Heart left ventricle (tissue), 16 donors: ENCODE measurements at regions not wholly inside any gene's neighbourhood (a gene's known extent, or its start where the extent isn't known, plus 50 kb on each side); places are given as distances from the start of the nearest gene placed in this dataset.

ENCODE experiments used
- ATAC-seq, 4 donors: fragments of 200-7000 bp; cut with Tn5 transposase; one replicate each; pipeline ENCODE4 v1.9.1; 2020 to 2022; ENCODE audit warnings: moderate library complexity in 4 of 4, mild to moderate bottlenecking in 3 of 4, moderate number of reproducible peaks in 1 of 4
- DNase-seq, 5 donors: peaks; one replicate each; pipeline ENCODE4 v3.0.0-alpha.2; 2020
- H3K27ac ChIP-seq, 12 donors: fragments of 200-600 bp; sonication (generic) in 4 of 12; one replicate each; pipeline versions ENCODE4 v1.5.0 to v1.8.0; 2016 to 2022; ENCODE audit warnings: mild to moderate bottlenecking in 2 of 12
- H3K27me3 ChIP-seq, 9 donors: fragments of 200-600 bp; sonication (generic) in 2 of 9; one replicate each; pipeline versions ENCODE4 v1.5.1 to v1.8.0; 2016 to 2022; ENCODE audit warnings: mild to moderate bottlenecking in 3 of 9
- H3K36me3 ChIP-seq, 9 donors: fragments of 200-600 bp; sonication (generic) in 2 of 9; one replicate each; pipeline versions ENCODE4 v1.5.0 to v1.8.0; 2018 to 2022; ENCODE audit warnings: mild to moderate bottlenecking in 2 of 9
- H3K4me1 ChIP-seq, 12 donors: fragments of 200-600 bp; sonication (generic) in 4 of 12; one replicate each; pipeline versions ENCODE4 v1.5.0 to v1.8.0; 2016 to 2022; ENCODE audit warnings: mild to moderate bottlenecking in 3 of 12
- H3K4me3 ChIP-seq, 12 donors: fragments of 200-600 bp; sonication (generic) in 4 of 12; one replicate each; pipeline versions ENCODE4 v1.5.0 to v1.8.0; 2017 to 2022; ENCODE audit warnings: mild to moderate bottlenecking in 9 of 12, moderate library complexity in 4 of 12
- H3K9me3 ChIP-seq, 12 donors: fragments of 200-600 bp; sonication (generic) in 4 of 12; one replicate each; pipeline versions ENCODE4 v1.5.0 to v1.8.0; 2016 to 2022; ENCODE audit warnings: mild to moderate bottlenecking in 1 of 12
- CTCF ChIP-seq, 12 donors: fragments of 200-600 bp; sonication (generic) in 4 of 12; IDR thresholded peaks; one replicate each; pipeline versions ENCODE4 v1.5.0 to v1.8.0; 2018 to 2022; ENCODE audit warnings: antibody characterized with exemption in 12 of 12, mild to moderate bottlenecking in 5 of 12
- POLR2A ChIP-seq, 2 donors: fragments of 450-650 bp; IDR thresholded peaks; one replicate each; pipeline ENCODE4 v1.6.1; 2017; ENCODE audit warnings: antibody characterized with exemption in 2 of 2, mild to moderate bottlenecking in 2 of 2, moderate library complexity in 2 of 2
- WGBS, 4 donors: extraction: QIAGEN DNeasy Blood & Tissue Kit in 2 of 4; methylation state at CpG; one replicate each; pipeline versions ENCODE4 v1.1.5 to v1.1.7; 2013 to 2018; 5-methylcytosine and 5-hydroxymethylcytosine counted together
- intact Hi-C, 10 donors: fragments of 100-400 bp; cut with DNase I; formaldehyde crosslinking; loops; one replicate each; pipeline versions ENCODE4 v1.11.1 to v1.14.2; 2022
- donor health status: ischemic (EF 13 %, LVEDD 7.1; RV severe dilation, severe dysfunction).
- donor health status: healthy with polysubstance abuse.
- donor health status: DM: no; HTN: yes; CAD: no.
- donor health status: DM: no; HTN: no; CAD: no.
- donor health status: ischemic (EF 25% LVEDD 6.9; RV normal size, moderate dysfunction).
- donor health status: ischemic (EF 25% LVEDD 5.7; RV mildly dilated, moderate dysfunction).
- donor health status: healthy.
- donor health status: DM: yes; HTN: yes; CAD: no.
- donor health status: ischemic (EF 35%, LVEDD 5.7; RV mildly dilated, moderate dysfunction).
- donor health status: nonischemic (EF 11% LVEDD 7.7; RV severe dilation, severe dysfunction).
- donor health status: DM: yes; HTN: yes; CAD: no.
- donor health status: PGD.
- donor health status: ischemic (EF 29% LVEDD 5.4; RV normal size, mild dysfunction).
- donor health status: nonischemic (EF 23%, LVEDD 6.1; RV moderate dilation, normal function).

- intact Hi-C loops, result no loop called here
- H3K27ac ChIP-seq, result no peak overlapping the region
Measured at GRCh38 chr5:98497418-98497817, 276.0 kb upstream of the RGMB start.

GRCh38 chr5:98498028-98498427, 275.4 kb upstream of the RGMB start:
- intact Hi-C loops, result no loop called here
- DNase-seq (no peak), ATAC-seq (no peak)
- H3K9me3 ChIP-seq, result peaks cover 0 to 10% (median 0%) of the 10 kb centered on the region in 12 donors
- H3K36me3 ChIP-seq, result no peaks in the 10 kb centered on the region
- no peak for TF ChIP-seq POLR2A (IDR thresholded peaks at IDR 0.05)
- TF ChIP-seq CTCF (IDR thresholded peaks at IDR 0.05), result no peak
- no peaks in the 10 kb centered on the region for H3K27me3 ChIP-seq
- no peaks in the 10 kb centered on the region for H3K4me1 ChIP-seq
- 69 to 77% (median 75%) methylated on average over 2 of the region's 2 CpGs for WGBS, 4 donors
- no peak overlapping the region for H3K27ac ChIP-seq
- H3K4me3 ChIP-seq, result no peak overlapping the region

More at GRCh38 chr5:98497418-98497817, 276.0 kb upstream of the RGMB start:
- TF ChIP-seq POLR2A (IDR thresholded peaks at IDR 0.05) (no peak), CTCF (IDR thresholded peaks at IDR 0.05) (no peak)
- Histone ChIP-seq H3K36me3 (no peaks in the 10 kb centered on the region), H3K4me1 (no peaks in the 10 kb centered on the region), H3K27me3 (no peaks in the 10 kb centered on the region), H3K9me3 (peaks cover 0 to 10% (median 0%) of the 10 kb centered on the region in 12 donors), H3K4me3 (no peak overlapping the region)
- ATAC-seq (no peak), DNase-seq (no peak)
- 36 to 40% (median 38%) methylated on average over 1 of the region's 1 CpG for WGBS, 4 donors

- H3K27ac ChIP-seq, result no peak overlapping the region
- intact Hi-C loops, result no loop called here
- ATAC-seq (no peak), DNase-seq (no peak)
- TF ChIP-seq POLR2A (IDR thresholded peaks at IDR 0.05) (no peak), CTCF (IDR thresholded peaks at IDR 0.05) (no peak)
- no peak overlapping the region for H3K4me3 ChIP-seq
- peaks cover 0 to 4% (median 0%) of the 10 kb centered on the region in 12 donors for H3K9me3 ChIP-seq
- no peaks in the 10 kb centered on the region for H3K27me3 ChIP-seq
- 56 to 68% (median 66%) methylated on average over 1 of the region's 1 CpG for WGBS, 4 donors
- H3K36me3 ChIP-seq, result no peaks in the 10 kb centered on the region
- no peaks in the 10 kb centered on the region for H3K4me1 ChIP-seq
Measured at GRCh38 chr5:98499892-98500291, 273.6 kb upstream of the RGMB start.

- Histone ChIP-seq H3K9me3 (peaks cover 0 to 4% (median 0%) of the 10 kb centered on the region in 12 donors), H3K4me1 (no peaks in the 10 kb centered on the region), H3K27ac (no peak overlapping the region), H3K36me3 (no peaks in the 10 kb centered on the region), H3K4me3 (no peak overlapping the region), H3K27me3 (no peaks in the 10 kb centered on the region)
- no peak for DNase-seq
- TF ChIP-seq POLR2A (IDR thresholded peaks at IDR 0.05) (no peak), CTCF (IDR thresholded peaks at IDR 0.05) (no peak)
- intact Hi-C loops, result no loop called here
- no peak for ATAC-seq
- 81 to 86% (median 83%) methylated on average over 3 of the region's 3 CpGs for WGBS, 4 donors
Measured at GRCh38 chr5:98500811-98501210, 272.7 kb upstream of the RGMB start.
